ENCODE measurements at regions not wholly inside any gene's neighbourhood (a gene's known extent, or its start where the extent isn't known, plus 50 kb on each side); places are given as distances from the start of the nearest gene placed in this dataset.

- TF ChIP-seq SREBF2 (IDR thresholded peaks at IDR 0.05) (no peak), USF2 (IDR thresholded peaks at IDR 0.05) (no peak), HOXB5 (CRISPR knock-in tag; IDR thresholded peaks at IDR 0.05) (no peak), RCOR1 (IDR thresholded peaks at IDR 0.05; ENCODE audit: low read depth, low read length) (no peak), ZC3H11A (IDR thresholded peaks at IDR 0.05) (no peak), CTCF (IDR thresholded peaks at IDR 0.05) (no peak), ESRRA (IDR thresholded peaks at IDR 0.05; ENCODE audit: borderline replicate concordance, low read length) (no peak), ELK1 (IDR thresholded peaks at IDR 0.05; ENCODE audit: low read depth, low read length) (no peak), TP53 (CRISPR knock-in tag; IDR thresholded peaks at IDR 0.05) (no peak), RARB (CRISPR knock-in tag; IDR thresholded peaks at IDR 0.05) (no peak), PHF8 (IDR thresholded peaks at IDR 0.05; ENCODE audit: borderline replicate concordance, low read depth) (no peak), POLR2A (IDR thresholded peaks at IDR 0.05; ENCODE audit: low read length) (no peak), EP300 (IDR thresholded peaks at IDR 0.05) (no peak), CHD2 (IDR thresholded peaks at IDR 0.05; ENCODE audit: low read length, partially characterized antibody) (no peak), HEYL (CRISPR knock-in tag; IDR thresholded peaks at IDR 0.05) (no peak), ZNF302 (CRISPR knock-in tag; IDR thresholded peaks at IDR 0.05) (no peak), ZFP36 (IDR thresholded peaks at IDR 0.05; ENCODE audit: borderline replicate concordance, partially characterized antibody) (no peak)
- ATAC-seq = no peak
- no peak overlapping the region for H3K4me3 ChIP-seq
- ChIA-PET POLR2A (no interaction called here), CTCF (no interaction called here)
- no peak overlapping the region for H3K27ac ChIP-seq
- no peak for FAIRE-seq
- no peak for DNase-seq (ENCODE audit: low read depth in 1 of 2, low spot score in 1 of 2)
- no peaks in the 10 kb centered on the region for H3K9me3 ChIP-seq
- no peaks in the 10 kb centered on the region for H3K4me1 ChIP-seq
- H3K4me2 ChIP-seq = no peak overlapping the region
These were observed 365.1 kb upstream of the MTPN start for GRCh38 chr7:136342251-136342650.

- H3K4me2 ChIP-seq = no peak overlapping the region
- ATAC-seq (no peak), FAIRE-seq (no peak), DNase-seq (ENCODE audit: low read depth in 1 of 2, low spot score in 1 of 2) (no peak)
- no peaks in the 10 kb centered on the region for H3K4me1 ChIP-seq
- H3K9me3 ChIP-seq = no peaks in the 10 kb centered on the region
- ChIA-PET CTCF (no interaction called here), POLR2A (no interaction called here)
- TF ChIP-seq NPAS2 (CRISPR knock-in tag; IDR thresholded peaks at IDR 0.05; ENCODE audit: borderline replicate concordance) = no peak
- no peak for TF ChIP-seq KDM5A (IDR thresholded peaks at IDR 0.05)
- TF ChIP-seq RARB (CRISPR knock-in tag; IDR thresholded peaks at IDR 0.05) = no peak
- no peak for TF ChIP-seq MAZ (IDR thresholded peaks at IDR 0.05; ENCODE audit: borderline replicate concordance, low read depth, low read length)
- no peak for TF ChIP-seq CBX2 (IDR thresholded peaks at IDR 0.05; ENCODE audit: borderline replicate concordance, low read depth)
- no peak overlapping the region for H3K27ac ChIP-seq
- no peak overlapping the region for H3K4me3 ChIP-seq
These were observed 362.3 kb upstream of the MTPN start for GRCh38 chr7:136339464-136339863.

- no peaks in the 10 kb centered on the region for H3K9me3 ChIP-seq
- H3K4me3 ChIP-seq = no peak overlapping the region
- H3K27ac ChIP-seq = no peak overlapping the region
- POLR2A ChIA-PET = no interaction called here
- ATAC-seq (no peak), FAIRE-seq (no peak), DNase-seq (ENCODE audit: low read depth in 1 of 2, low spot score in 1 of 2) (no peak)
- CTCF ChIA-PET = no interaction called here
- TF ChIP-seq MAFK (IDR thresholded peaks at IDR 0.05; ENCODE audit: partially characterized antibody) = peak; percentile 44
- no peak for TF ChIP-seq TP53 (CRISPR knock-in tag; IDR thresholded peaks at IDR 0.05)
- no peak overlapping the region for H3K4me2 ChIP-seq
- WGBS (ENCODE audit: missing lambda C conversion rate) = 3% methylated on average over 2 of the region's 2 CpGs
- no peaks in the 10 kb centered on the region for H3K4me1 ChIP-seq
These were observed 359.8 kb upstream of the MTPN start for GRCh38 chr7:136336932-136337331.
